HG03097 (cell line): ENCODE measurements at regions not wholly inside any gene's neighbourhood (a gene's known extent, or its start where the extent isn't known, plus 50 kb on each side); places are given as distances from the start of the nearest gene placed in this dataset.
"Not testable (repeated sequence)": the region's sequence is repeated elsewhere in the genome, so short reads cannot be mapped to it uniquely, and the experiment has no call there.

Source experiments
- ATAC-seq: cut with Tn5 transposase; IDR thresholded peaks from one replicate; pipeline ENCODE4 v1.9.1; 2021; ENCODE audit not compliant: unreplicated experiment, low FRiP score

DNA sequence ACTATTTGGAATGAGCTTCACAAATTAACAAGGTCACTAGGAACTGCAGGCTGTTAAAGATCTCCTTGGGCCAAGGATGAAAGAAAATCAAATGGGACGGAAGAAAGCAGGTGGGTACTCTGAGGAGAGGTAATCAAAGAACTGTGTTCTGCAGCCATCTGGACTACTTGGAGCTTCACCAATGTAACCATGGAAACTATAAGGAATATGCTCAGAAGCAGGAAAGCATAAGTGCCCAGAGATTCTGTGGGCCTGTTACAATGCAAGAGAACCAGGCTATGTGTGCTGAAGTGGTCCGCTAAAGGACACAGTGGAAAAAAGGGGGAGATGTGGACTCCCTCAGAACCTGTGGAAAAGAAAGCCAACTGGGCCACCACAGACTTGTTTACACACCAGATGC, 238.5 kb downstream of the PTGER3 start:
- no peak for ATAC-seq

DNA sequence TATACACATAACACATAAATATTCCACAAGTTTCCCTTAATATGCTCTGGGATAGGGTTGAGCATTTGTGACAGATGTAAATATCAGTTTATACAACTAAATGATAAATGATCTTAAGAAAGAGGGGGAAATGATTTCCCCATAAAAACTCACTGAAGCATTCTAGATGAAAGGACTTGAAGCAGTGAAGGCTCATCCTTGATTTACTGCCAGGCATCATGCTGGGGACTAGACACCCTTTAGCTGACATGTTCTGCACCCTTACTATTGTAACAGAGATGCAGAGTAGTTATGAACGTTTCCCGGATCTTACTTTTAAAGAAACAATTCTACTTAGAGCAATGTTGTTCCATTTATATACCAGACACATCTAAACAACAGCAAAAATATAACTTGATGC, 235.8 kb downstream of the PTGER3 start:
- ATAC-seq: no peak

DNA sequence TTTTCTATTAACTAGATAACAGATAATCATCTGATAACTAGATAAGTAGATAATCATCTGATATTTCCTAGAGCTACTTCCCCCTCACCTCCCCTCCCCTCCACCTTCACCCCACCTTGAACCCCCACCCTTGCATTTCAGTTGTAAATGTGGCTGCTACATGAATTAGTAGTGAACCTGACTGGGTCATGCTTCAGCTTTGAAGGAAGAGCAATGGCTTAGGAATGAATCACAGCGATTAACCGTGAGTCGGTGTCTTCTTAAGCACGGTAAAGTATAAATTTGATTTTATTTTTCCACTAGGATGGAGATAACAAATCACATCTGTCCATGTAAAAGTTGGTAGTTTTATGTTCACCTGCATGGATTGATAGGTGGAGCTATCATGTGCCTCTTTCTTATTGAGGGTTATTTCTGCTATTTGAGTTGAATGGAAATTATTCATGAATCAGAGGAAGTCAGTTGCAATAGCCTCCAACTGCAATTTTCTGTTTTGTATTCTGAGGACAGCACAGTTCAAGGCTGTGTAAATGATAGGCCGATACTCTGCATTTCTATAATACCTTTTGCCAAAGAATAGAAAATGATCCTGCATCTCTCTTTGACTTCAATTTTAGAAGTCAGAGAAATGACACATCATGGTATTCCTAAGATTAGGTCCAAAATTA, 235.0 kb downstream of the PTGER3 start:
- no peak for ATAC-seq

DNA sequence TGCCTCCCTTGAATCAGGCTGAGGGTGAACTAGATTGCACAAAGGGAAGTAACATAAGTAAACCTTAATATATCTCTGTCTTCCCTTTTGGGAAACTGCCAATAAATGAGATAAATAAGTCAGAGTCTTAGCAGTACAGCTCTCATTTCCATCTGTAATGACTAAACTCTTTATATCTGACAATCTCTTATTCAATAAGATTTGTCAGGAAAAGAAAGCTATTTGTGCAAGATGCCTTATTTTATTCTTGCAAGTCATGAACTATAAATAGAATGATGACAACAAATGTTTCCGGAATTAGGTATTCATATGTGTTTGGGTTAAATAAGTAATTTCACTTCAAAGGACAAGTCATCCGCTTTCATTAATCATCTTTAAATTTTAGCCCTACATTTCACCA, 229.2 kb downstream of the PTGER3 start:
- no peak for ATAC-seq

DNA sequence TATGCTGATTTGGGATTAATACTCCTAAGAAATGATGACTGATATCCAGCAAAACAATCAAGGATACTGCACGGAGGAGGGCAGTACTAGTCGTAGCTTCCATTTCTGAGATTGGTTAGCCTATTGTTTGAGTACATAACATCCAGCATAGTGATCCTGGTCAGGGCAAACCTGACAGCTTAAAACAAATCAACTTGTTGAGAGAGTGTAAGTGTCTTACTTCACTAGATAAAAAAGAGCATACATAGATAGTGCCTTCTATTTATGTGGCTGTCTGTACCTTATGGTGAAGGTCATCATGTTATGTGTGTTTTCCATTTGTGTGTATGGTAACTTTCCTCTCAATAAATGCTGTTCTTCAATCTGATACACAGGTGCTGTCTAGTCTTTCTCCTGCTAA, 228.4 kb downstream of the PTGER3 start:
- no peak for ATAC-seq

DNA sequence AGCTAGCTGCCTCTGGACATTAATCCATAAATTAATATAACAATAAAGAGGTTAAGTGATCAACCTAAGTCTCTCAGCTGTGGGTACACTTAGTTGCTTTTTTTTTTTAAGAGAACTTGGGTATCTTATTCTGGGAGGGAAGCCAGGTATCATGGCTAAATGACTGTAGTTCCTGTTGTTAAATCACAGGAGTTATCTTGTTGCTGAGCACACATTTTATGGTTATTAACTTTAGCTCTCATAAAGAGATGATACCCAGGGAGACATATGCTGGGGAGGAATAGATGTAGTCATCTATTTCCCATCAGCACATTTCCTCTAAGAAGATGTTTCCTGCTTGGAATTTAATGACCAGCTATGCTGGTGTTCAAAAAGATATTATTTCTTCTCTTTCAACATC, 227.8 kb downstream of the PTGER3 start:
- ATAC-seq: no peak

DNA sequence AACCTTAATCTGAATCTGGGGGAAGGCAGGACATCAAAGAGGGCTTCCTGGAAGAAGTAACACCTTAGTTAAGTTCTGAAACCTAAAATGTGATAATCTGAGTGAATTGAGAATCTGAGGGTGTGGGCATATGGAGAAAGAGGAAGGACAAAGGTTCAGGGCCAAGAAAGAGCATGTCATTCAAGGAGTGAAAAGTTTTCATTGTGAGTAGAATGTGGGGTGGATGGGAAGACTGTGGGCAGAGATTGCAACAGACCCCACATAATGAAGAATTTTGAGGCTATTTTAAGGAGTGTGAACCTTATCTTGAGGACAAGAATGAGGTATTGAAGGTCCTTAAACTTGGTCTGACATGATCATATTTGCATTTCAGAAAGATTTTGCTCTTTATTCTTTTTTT, 227.2 kb downstream of the PTGER3 start:
- no peak for ATAC-seq

DNA sequence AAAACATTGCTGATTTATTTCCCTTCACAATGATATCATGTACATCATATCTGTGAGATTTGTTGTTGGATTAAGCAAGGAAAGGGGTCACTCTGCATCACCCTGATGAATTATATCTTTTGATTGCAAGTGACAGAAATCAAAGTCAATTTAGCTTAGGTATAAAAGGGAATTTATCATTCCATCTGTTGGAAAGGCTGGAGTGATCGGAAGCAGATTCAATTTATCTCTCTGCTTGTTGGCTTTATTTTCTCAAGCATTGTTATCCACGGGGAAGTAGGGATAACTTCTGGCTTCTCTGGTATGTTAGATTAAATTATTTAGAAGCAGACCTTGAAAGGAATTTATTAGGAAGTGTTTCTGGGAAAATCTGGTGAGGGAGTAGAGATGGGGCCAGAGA, 226.6 kb downstream of the PTGER3 start:
- no peak for ATAC-seq

DNA sequence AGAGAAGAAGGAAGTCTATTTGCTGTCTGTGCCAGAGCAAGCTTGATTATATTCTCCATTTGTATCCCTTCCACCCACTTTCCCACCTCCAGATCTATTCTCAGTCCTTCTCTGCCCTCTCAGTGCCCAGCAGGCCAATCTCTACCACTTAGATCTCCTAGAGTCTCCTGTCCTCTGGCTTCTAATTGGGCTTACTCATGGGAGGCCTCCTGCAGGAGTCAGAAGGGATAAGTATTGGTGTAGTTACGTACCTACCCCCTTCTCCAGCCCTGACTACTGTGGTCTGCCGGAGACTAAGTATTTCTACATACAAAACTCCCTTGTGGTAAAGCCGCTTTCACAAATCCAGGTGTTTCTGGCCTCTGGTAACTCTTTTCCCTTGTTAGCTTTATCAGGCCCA, 221.2 kb downstream of the PTGER3 start:
- ATAC-seq: no peak

DNA sequence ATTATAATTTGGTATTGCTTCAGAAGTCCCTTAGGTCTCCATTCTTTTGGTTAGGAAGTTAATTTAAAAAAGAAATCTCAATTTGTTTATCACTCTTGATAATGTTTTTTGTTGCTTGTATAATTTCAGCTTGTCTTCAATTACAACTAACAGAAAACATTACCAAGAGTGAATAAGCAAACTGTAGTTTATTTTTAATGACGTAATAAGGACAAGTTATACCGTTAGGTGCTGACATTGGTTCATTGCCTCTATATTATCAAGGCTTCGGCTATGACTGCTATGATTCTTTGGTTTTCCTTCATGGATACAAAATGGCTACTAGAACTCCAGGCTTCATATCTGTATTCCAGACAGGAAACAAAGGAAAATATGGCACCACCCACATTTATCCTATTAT, 220.6 kb downstream of the PTGER3 start:
- ATAC-seq: no peak

DNA sequence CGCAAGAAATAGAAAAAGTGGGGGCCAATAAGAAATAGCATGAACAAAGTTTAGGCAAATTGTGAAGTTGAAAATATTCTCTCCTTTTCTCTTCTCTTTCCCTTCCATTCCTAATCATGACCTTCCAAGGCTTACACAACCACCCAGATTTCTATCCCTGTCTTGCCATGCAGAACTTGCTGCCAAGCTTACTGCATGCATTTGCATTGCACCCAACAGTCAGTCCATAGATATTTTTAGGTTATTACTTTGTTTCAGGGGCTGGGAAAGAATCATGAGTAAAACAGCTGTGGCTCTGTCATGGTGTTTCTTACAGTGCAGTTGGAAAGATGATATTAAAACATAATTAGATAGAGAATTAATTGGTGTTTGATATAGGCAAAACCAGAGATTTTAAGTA, 219.4 kb downstream of the PTGER3 start:
- ATAC-seq: no peak

DNA sequence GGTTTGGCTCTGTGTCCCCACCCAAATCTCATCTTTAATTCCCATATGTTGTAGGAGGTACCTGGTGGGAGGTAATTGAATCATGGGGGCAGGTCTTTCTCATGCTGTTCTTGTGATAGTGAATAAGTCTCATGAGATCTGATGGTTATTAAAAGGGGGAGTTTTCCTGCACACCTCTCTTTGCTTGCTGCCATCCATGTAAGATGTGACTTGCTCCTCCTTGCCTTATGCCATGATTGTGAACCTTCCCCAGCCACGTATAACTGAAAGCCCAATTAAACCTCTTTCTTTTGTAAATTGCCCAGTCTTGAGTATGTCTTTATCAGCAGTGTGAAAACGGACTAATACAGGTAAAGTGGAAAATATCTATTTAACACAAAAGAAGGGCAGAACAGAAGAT, 213.3 kb downstream of the PTGER3 start:
- ATAC-seq: not testable (repeated sequence)

DNA sequence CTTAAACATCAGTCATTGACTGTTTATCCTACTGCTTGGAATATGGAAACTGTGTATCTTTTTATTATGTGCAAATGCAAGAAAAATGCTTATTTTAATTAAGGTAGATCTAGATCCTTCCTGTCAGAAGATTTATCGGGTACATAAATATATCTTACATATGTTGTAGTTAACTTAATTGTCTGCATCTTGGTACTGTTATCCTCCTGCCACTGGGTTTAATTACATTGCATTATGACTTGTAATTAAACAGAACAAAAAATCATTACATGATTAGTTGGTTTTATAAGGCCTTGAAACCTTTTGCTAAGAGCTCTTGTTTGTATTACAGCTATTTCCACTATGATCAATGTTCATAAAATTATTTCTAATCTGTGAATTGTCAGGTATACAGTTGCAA, 211.2 kb downstream of the PTGER3 start:
- ATAC-seq: no peak

DNA sequence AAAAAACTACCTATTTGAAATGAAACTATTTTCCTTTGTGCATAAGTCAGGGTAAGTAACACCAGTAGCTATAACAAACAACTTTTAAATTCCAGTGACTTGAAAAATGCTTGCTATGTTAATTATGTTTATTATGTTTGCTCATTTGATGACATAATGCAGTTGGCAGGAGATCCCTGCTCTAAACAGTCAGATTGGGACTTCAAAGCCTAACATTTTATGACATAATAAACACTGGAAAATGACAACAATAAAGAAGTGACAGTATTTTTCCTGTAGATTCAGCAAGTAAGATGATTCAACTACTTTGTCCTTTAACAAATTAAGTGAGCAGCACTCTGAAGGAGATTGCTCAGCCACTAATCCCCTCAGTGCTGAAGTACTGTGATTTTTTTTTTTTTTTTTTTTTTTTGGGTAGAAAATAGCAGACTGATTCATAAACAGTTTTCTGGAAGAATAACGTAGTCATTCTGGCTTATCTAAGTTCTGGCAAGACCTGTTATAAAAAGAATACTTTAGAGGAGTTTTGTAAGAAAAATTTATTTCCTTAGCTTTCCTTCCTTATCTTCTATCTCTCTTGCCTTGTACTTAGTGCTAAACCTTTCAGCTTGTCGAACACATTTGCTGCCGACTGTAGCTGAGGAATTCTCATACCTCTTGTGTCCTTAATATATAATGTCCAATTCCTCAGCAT, 207.2 kb downstream of the PTGER3 start:
- ATAC-seq: no peak

DNA sequence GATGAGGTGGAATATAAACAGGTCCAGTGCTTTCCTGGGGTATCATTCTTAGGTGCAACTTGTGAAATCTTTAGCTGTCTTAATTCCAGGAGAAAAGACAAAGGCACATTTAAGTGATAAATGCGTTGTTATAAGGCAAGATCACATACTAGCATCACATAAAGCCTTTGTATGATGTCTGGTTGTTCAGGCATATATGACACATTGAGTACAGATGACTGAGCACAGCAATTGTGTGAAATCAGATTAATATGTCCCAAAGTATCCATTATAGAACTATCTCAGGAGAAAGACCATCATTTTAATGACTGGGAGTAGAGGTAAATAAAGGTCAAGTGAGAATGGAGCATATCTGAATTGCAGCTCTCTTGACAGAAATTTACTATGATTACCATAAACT, 205.1 kb downstream of the PTGER3 start:
- ATAC-seq: no peak

DNA sequence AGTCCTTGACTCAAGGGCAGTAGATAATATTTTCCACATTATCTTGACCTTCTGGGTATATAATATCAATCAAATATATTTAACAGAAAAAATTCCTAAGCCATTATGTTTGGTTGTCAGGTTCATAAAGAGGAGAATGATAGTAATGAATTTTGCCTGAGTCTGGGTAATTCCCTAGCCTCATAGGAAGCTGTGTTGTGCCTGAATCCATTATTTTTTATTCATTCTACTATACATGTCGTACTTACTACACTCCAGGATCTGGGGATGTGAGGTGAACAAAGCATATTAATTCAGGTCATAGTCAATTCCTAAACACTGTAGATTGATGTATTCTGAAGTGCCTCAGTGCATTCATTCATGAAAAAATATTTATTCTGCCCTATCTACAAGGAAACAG, 204.2 kb downstream of the PTGER3 start:
- no peak for ATAC-seq

DNA sequence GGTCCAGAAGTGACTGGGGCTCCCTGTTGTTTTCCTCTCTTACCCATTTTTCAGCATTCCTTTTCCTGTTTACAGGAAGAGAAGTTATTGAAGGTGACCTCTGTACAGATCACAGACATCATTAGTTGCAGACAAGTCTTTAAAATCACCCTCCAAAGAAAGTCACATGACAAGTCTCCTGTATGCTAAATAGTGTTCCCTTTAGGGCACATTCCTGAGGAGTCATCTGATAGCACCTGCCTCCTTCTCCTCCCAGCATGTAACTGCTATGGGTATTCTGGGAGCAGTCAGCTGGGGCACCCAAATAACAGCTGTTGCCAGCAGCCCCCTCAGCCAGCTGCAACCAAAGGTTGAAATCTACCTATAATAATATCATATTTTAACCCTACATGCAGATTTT, 200.6 kb downstream of the PTGER3 start:
- ATAC-seq: no peak

DNA sequence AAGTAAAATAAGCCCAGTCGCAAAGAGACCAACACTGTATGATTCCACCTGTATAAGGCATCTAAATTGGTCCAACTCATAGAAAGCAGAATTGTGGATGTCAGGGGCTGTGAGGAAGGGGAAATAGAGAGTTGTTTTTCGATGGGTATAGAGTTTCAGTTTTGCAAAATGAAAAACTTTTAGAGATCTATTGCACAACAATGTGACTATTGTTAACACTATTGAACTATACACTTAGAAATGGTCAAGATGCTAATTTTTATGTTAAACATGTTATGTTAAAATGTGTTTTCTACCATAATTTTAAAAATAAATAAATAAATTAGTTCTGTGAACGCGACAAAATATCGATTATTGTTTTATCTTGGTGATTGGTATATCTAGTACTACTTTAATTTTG, 192.4 kb downstream of the PTGER3 start:
- ATAC-seq: no peak

DNA sequence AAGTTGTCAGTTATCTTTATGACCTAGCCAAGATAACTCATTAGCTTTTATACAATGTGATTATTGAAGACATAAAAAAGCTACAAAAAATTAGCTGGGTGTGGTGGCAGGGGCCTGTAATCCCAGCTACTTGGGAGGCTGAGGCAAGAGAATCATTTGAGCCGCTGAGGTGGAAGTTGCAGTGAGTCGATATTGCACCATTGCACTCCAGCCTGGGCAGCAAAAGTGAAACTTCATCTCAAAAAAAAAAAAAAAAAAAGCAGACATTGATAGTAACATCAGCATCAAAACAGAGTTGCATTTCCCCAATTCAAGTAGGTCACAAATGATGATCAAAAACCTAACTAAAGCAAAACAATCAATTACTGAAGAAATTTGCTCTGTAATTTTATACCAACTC, 191.4 kb downstream of the PTGER3 start:
- ATAC-seq: no peak

DNA sequence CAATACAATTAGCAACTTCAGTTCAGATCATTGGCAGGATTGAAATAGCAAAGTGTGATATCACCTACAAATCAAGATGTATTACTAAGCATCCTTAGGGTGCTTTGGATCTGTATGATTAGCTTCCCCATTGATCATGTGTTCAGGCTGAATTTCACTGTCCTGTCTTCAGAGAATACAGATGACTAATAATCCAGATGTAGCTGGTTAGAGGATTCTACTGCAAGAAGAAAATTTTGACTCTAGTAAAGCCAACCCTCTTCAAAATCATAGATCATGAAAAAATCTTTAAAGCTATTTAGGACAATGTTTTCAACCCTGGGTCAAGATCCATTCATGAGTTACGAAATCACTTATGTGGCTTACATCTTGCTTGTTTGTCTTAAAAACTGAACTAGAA, 184.4 kb downstream of the PTGER3 start:
- no peak for ATAC-seq

DNA sequence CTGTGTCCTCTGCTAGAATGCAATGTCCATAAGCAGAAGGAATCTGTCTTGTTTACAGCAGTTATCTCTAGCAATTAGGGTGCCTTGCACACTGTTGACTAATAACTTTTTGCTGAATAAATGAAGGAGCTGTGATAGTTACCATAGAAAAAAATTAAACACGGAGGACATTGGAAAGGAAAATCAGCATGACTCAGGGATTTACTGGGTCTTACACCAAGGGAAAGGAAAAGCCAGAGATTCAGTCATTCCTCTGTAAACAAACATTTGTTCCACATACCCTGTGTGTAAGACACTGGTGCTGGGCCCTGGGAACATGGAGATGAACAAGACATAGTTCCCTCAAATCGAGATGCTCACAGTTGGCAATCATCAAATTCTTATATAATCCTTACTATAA, 183.3 kb downstream of the PTGER3 start:
- no peak for ATAC-seq

DNA sequence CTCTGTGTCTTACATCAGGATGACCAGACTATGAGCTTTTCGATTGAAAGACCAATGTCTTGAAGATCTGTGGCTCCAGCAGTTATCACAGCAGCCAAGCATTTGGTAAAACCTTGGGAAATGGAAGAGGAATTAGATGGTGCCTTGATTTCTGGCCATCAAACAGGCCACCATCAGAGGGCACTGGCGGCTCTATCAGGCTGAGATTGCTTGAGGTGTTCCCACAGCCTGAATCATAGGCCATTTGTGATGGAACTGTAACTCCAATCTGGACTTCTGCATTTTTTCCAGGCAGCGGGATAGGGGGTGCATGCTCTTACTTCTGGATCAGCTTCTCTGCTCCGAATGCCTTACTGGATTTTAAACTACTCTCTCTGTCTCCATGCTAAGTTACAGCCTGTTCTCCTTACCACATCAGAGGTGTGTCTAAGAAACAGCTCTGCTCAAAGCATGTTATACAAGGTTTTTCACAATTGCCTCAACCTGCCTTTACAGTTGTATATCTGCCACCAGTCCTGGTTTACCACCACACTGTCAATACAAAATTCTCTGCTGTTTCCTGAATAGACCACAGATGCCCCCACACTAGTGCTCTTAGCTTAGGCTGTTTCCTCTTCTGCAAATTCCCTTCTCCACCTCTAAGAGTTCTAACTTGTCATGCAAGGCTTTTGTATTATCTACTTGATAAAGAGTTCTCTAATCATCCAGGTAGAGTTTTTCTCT, 180.9 kb downstream of the PTGER3 start:
- no peak for ATAC-seq
